NB4 (cell line): ENCODE measurements at regions not wholly inside any gene's neighbourhood (a gene's known extent, or its start where the extent isn't known, plus 50 kb on each side); places are given as distances from the start of the nearest gene placed in this dataset.

Experiments
- DNase-seq: peaks from one replicate; pipeline ENCODE4 v3.0.0; 2010; ENCODE audit warnings: low read depth
- H3K4me3 ChIP-seq: one replicate; pipeline ENCODE4 v1.5.1; 2011; ENCODE audit warnings: mild to moderate bottlenecking, low read depth, low read length, moderate library complexity
- MAX ChIP-seq: IDR thresholded peaks from 2 replicates; pipeline ENCODE4 v1.6.1; 2011; ENCODE audit warnings: low read depth, low read length
- MYC ChIP-seq: IDR thresholded peaks from 2 replicates; pipeline ENCODE4 v1.6.1; 2011; ENCODE audit warnings: low read depth, low read length
- POLR2A ChIP-seq: IDR thresholded peaks from 2 replicates; pipeline ENCODE4 v1.6.1; 2011; ENCODE audit warnings: mild to moderate bottlenecking; ENCODE audit not compliant: insufficient read length; ENCODE audit errors: extremely low read depth
- TF ChIP-seq, protein P1 (sequence below): IDR thresholded peaks from one replicate; pipeline ENCODE4 v1.5.1; 2012; ENCODE audit warnings: low read depth, low read length

- TF ChIP-seq MYC (no peak), MAX (no peak), POLR2A (no peak)
- no peak for DNase-seq
- H3K4me3 ChIP-seq, result no peak overlapping the region
These were observed 101.9 kb upstream of the USP24 start for GRCh38 chr1:55316947-55317662.

DNA sequence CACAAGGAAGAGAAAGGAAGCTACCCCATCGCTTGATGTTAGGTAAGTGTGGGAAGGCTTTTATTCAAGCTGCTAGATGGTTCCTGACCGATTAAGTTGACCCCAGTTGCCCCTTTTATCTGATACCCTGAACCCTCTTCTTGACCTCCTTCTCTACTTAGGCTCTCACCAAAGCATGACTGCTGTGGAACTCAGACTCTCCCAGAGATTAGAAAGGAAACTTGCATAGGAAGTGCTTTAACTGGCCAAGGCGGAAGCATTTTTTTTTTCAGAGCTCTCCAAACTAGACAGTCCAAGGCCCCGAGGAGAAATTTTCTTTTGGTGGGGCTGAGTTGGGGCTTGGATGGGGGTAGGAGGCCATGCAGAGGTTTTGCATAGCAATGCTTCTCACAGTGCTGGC, 101.3 kb upstream of the USP24 start:
- H3K4me3 ChIP-seq, result no peak overlapping the region
- DNase-seq, result no peak
- TF ChIP-seq MYC (no peak), POLR2A (no peak), MAX (no peak)
- TF ChIP-seq, protein P1, sequence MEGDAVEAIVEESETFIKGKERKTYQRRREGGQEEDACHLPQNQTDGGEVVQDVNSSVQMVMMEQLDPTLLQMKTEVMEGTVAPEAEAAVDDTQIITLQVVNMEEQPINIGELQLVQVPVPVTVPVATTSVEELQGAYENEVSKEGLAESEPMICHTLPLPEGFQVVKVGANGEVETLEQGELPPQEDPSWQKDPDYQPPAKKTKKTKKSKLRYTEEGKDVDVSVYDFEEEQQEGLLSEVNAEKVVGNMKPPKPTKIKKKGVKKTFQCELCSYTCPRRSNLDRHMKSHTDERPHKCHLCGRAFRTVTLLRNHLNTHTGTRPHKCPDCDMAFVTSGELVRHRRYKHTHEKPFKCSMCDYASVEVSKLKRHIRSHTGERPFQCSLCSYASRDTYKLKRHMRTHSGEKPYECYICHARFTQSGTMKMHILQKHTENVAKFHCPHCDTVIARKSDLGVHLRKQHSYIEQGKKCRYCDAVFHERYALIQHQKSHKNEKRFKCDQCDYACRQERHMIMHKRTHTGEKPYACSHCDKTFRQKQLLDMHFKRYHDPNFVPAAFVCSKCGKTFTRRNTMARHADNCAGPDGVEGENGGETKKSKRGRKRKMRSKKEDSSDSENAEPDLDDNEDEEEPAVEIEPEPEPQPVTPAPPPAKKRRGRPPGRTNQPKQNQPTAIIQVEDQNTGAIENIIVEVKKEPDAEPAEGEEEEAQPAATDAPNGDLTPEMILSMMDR, result no peak

DNA sequence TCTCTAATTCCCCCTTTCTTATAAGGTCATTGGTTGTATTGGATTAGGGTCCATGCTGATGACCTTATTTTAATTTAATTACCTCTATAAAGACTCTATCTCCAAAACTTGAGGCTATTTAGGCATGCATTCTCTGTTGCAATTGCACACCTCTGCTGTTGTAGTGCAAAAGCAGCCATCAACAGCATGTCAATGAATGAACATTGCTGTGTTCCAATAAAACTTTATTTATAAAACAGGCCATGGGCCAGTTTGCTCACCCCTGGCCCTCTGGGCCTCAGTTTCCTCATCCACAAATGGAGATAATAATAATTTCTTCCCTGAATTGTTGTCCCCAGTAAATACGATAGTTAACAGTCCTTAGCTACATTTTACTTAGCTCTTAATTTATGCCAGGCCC, 100.4 kb upstream of the USP24 start:
- no peak for TF ChIP-seq POLR2A
- TF ChIP-seq, protein P1, result no peak
- TF ChIP-seq MAX, result no peak
- TF ChIP-seq MYC, result no peak
- H3K4me3 ChIP-seq, result no peak overlapping the region
- no peak for DNase-seq

GRCh38 chr1:55314740-55315139, 99.6 kb upstream of the USP24 start:
- no peak for DNase-seq
- TF ChIP-seq MAX, result no peak
- TF ChIP-seq, protein P1, result no peak
- no peak for TF ChIP-seq MYC
- TF ChIP-seq POLR2A, result no peak
- H3K4me3 ChIP-seq, result no peak overlapping the region

- no peak overlapping the region for H3K4me3 ChIP-seq
- DNase-seq, result no peak
- no peak for TF ChIP-seq MAX
- TF ChIP-seq, protein P1, result no peak
- no peak for TF ChIP-seq MYC
- no peak for TF ChIP-seq POLR2A
These were observed 98.7 kb upstream of the USP24 start for GRCh38 chr1:55313903-55314302.

GRCh38 chr1:55311979-55312378, 96.8 kb upstream of the USP24 start:
- DNase-seq, result no peak
- no peak for TF ChIP-seq MAX
- no peak for TF ChIP-seq MYC
- TF ChIP-seq POLR2A, result no peak
- TF ChIP-seq, protein P1, result no peak
- H3K4me3 ChIP-seq, result no peak overlapping the region
